ENCODE measurements at regions not wholly inside any gene's neighbourhood (a gene's known extent, or its start where the extent isn't known, plus 50 kb on each side); places are given as distances from the start of the nearest gene placed in this dataset.

- Histone ChIP-seq H3K36me3 (no peaks in the 10 kb centered on the region), H3K4me1 (no peaks in the 10 kb centered on the region), H3K4me3 (no peak overlapping the region), H3K9me3 (no peaks in the 10 kb centered on the region), H3K27ac (no peak overlapping the region), H3K27me3 (ENCODE audit: low read depth) (no peaks in the 10 kb centered on the region)
- TF ChIP-seq CTCF (IDR thresholded peaks at IDR 0.05) = no peak
- DNase-seq = no peak
- intact Hi-C loops (cut with DNase I) = no loop called here
- no peak for ATAC-seq
Measured at GRCh38 chr11:87972133-87972532, 203.1 kb downstream of the RAB38 start.

GRCh38 chr11:87971354-87971753, 203.9 kb downstream of the RAB38 start:
- Histone ChIP-seq H3K27ac (no peak overlapping the region), H3K4me3 (no peak overlapping the region), H3K9me3 (no peaks in the 10 kb centered on the region), H3K36me3 (no peaks in the 10 kb centered on the region), H3K4me1 (no peaks in the 10 kb centered on the region), H3K27me3 (ENCODE audit: low read depth) (no peaks in the 10 kb centered on the region)
- DNase-seq = no peak
- no peak for ATAC-seq
- TF ChIP-seq CTCF (IDR thresholded peaks at IDR 0.05) = no peak
- intact Hi-C loops (cut with DNase I) = no loop called here

- intact Hi-C loops (cut with DNase I) = no loop called here
- Histone ChIP-seq H3K27ac (no peak overlapping the region), H3K9me3 (no peaks in the 10 kb centered on the region), H3K4me3 (no peak overlapping the region), H3K36me3 (no peaks in the 10 kb centered on the region), H3K4me1 (no peaks in the 10 kb centered on the region), H3K27me3 (ENCODE audit: low read depth) (no peaks in the 10 kb centered on the region)
- DNase-seq = no peak
- no peak for TF ChIP-seq CTCF (IDR thresholded peaks at IDR 0.05)
- no peak for ATAC-seq
Measured at GRCh38 chr11:87970762-87971161, 204.5 kb downstream of the RAB38 start.

- intact Hi-C loops (cut with DNase I) = no loop called here
- ATAC-seq = no peak
Measured at GRCh38 chr11:87967459-87967858, 207.8 kb downstream of the RAB38 start.

GRCh38 chr11:87966694-87967093, 208.5 kb downstream of the RAB38 start:
- no peak for TF ChIP-seq CTCF (IDR thresholded peaks at IDR 0.05)
- intact Hi-C loops (cut with DNase I) = no loop called here
- Histone ChIP-seq H3K27ac (no peak overlapping the region), H3K4me1 (no peaks in the 10 kb centered on the region), H3K27me3 (ENCODE audit: low read depth) (no peaks in the 10 kb centered on the region), H3K4me3 (no peak overlapping the region), H3K9me3 (no peaks in the 10 kb centered on the region), H3K36me3 (no peaks in the 10 kb centered on the region)
- ATAC-seq = no peak
- DNase-seq = no peak

More at GRCh38 chr11:87967459-87967858, 207.8 kb downstream of the RAB38 start:
- no peak overlapping the region for H3K27ac ChIP-seq
- no peak for TF ChIP-seq CTCF (IDR thresholded peaks at IDR 0.05)
- H3K27me3 ChIP-seq (ENCODE audit: low read depth) = no peaks in the 10 kb centered on the region
- no peaks in the 10 kb centered on the region for H3K36me3 ChIP-seq
- no peaks in the 10 kb centered on the region for H3K4me1 ChIP-seq
- H3K9me3 ChIP-seq = no peaks in the 10 kb centered on the region
- no peak for DNase-seq
- no peak overlapping the region for H3K4me3 ChIP-seq

GRCh38 chr11:87966216-87966615, 209.0 kb downstream of the RAB38 start:
- H3K36me3 ChIP-seq = no peaks in the 10 kb centered on the region
- no peak overlapping the region for H3K27ac ChIP-seq
- intact Hi-C loops (cut with DNase I) = no loop called here
- H3K27me3 ChIP-seq (ENCODE audit: low read depth) = no peaks in the 10 kb centered on the region
- no peak overlapping the region for H3K4me3 ChIP-seq
- DNase-seq (no peak), ATAC-seq (no peak)
- H3K9me3 ChIP-seq = no peaks in the 10 kb centered on the region
- H3K4me1 ChIP-seq = no peaks in the 10 kb centered on the region
- no peak for TF ChIP-seq CTCF (IDR thresholded peaks at IDR 0.05)
